Naive thymus-derived CD4-positive, alpha-beta T cell (primary cell): ENCODE measurements at regions not wholly inside any gene's neighbourhood (a gene's known extent, or its start where the extent isn't known, plus 50 kb on each side); places are given as distances from the start of the nearest gene placed in this dataset.

Experiments used
- ATAC-seq: fragments of 150-1000 bp; cut with Tn5 transposase; 2 replicates; pipeline ENCODE4 v1.10.0; 2021; ENCODE audit warnings: mild to moderate bottlenecking, moderate library complexity
- CTCF ChIA-PET: fragments of 350-600 bp; sonication (Branson Sonifier 250); formaldehyde crosslinking; loops from one replicate; lab custom pipeline; 2021; ENCODE audit warnings: antibody characterized with exemption; lab: Charles Lee
- POLR2A ChIA-PET: fragments of 350-600 bp; sonication (Branson Sonifier 250); formaldehyde crosslinking; loops from one replicate; lab custom pipeline; 2021; ENCODE audit warnings: antibody characterized with exemption, inconsistent platforms; lab: Charles Lee
- DNase-seq, 9 donors: peaks; one replicate each; pipeline versions ENCODE4 v3.0.0 to v3.0.0-alpha.2; 2020 to 2022; ENCODE audit warnings: mixed read lengths in 1 of 9
- H3K27ac ChIP-seq: one replicate; pipeline ENCODE4 v1.7.0; 2013; ENCODE audit warnings: mild to moderate bottlenecking, low read depth, low read length, moderate library complexity
- H3K27me3 ChIP-seq, 2 donors: one replicate each; pipeline ENCODE4 v1.7.0; 2013; ENCODE audit warnings: low read length in 2 of 2, mild to moderate bottlenecking in 2 of 2, moderate library complexity in 2 of 2; ENCODE audit not compliant: control insufficient read depth in 2 of 2, insufficient read depth in 2 of 2
- H3K36me3 ChIP-seq, 3 experiments: 1 replicate in 2 of 3; 2 replicates in 1 of 3; pipeline ENCODE4 v1.7.0; 2013; ENCODE audit warnings: low read length in 3 of 3, mild to moderate bottlenecking in 3 of 3, moderate library complexity in 1 of 3; ENCODE audit not compliant: insufficient read depth in 3 of 3, control insufficient read depth in 2 of 3
- H3K4me1 ChIP-seq, 2 donors: one replicate each; pipeline ENCODE4 v1.7.0; 2013; ENCODE audit warnings: low read length in 2 of 2, mild to moderate bottlenecking in 2 of 2, moderate library complexity in 1 of 2; ENCODE audit not compliant: control insufficient read depth in 2 of 2, insufficient read depth in 2 of 2
- H3K4me3 ChIP-seq: 2 replicates; pipeline ENCODE4 v1.7.0; 2013; ENCODE audit warnings: mild to moderate bottlenecking, low read length
- H3K9me3 ChIP-seq, 3 experiments: 1 replicate in 2 of 3; 2 replicates in 1 of 3; pipeline ENCODE4 v1.7.0; 2013; ENCODE audit warnings: low read length in 3 of 3; ENCODE audit not compliant: control insufficient read depth in 2 of 3
- H3K27ac Mint-ChIP-seq, 9 donors: one replicate each; pipeline ENCODE4 v1.8.0; 2020 to 2022; ENCODE audit warnings: mixed read lengths in 9 of 9, mild to moderate bottlenecking in 8 of 9, moderate library complexity in 5 of 9, inconsistent platforms in 2 of 9
- H3K27me3 Mint-ChIP-seq, 5 donors: one replicate each; pipeline ENCODE4 v1.8.0; 2021 to 2022; ENCODE audit warnings: mixed read lengths in 5 of 5, mild to moderate bottlenecking in 1 of 5
- H3K36me3 Mint-ChIP-seq, 5 donors: one replicate each; pipeline ENCODE4 v1.8.0; 2020 to 2022; ENCODE audit warnings: mixed read lengths in 5 of 5, mild to moderate bottlenecking in 3 of 5, inconsistent platforms in 1 of 5
- H3K4me1 Mint-ChIP-seq, 7 donors: one replicate each; pipeline ENCODE4 v1.8.0; 2020 to 2022; ENCODE audit warnings: mixed read lengths in 7 of 7, mild to moderate bottlenecking in 3 of 7, inconsistent platforms in 1 of 7
- H3K4me3 Mint-ChIP-seq, 10 donors: one replicate each; pipeline ENCODE4 v1.8.0; 2020 to 2022; ENCODE audit warnings: mild to moderate bottlenecking in 10 of 10, mixed read lengths in 10 of 10, moderate library complexity in 6 of 10, inconsistent platforms in 2 of 10
- H3K9me3 Mint-ChIP-seq, 11 donors: one replicate each; pipeline ENCODE4 v1.8.0; 2020 to 2022; ENCODE audit warnings: mixed read lengths in 11 of 11, mild to moderate bottlenecking in 4 of 11, inconsistent platforms in 1 of 11, moderate library complexity in 1 of 11
- intact Hi-C, 2 donors: fragments of 100-400 bp; cut with micrococcal nuclease; formaldehyde crosslinking; loops; one replicate each; pipeline ENCODE4 v1.15.1; 2023

DNA sequence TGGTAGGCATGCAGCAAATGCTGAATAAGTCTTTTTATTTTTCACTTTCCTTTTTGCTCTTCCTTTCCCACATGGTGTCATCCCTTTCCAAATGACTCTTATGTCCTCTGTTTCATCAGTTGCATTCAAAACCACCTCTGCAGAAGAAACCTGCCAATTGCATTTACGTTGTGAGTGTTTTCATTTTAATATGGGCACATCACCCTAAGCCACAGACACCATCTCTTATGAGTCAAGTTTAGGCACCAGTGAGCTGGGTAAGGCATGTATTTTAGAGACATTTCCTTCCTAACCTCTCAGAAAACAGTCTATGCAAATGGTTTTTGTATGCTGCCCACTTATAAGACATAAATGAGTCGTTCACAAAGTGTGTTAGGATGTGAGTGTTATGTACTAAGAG is 223.3 kb upstream of the ADAMTS9 start:
- POLR2A ChIA-PET, result no interaction called here
- CTCF ChIA-PET, result no interaction called here
- ATAC-seq, result no peak

GRCh38 chr3:64909757-64910467 is 222.1 kb upstream of the ADAMTS9 start:
- ChIA-PET CTCF (no interaction called here), POLR2A (no interaction called here)
- H3K4me3 ChIP-seq, result no peak overlapping the region
- peaks cover 3 to 20% (median 10%) of the 10 kb centered on the region in 11 donors for H3K9me3 Mint-ChIP-seq
- H3K27ac Mint-ChIP-seq, result no peak overlapping the region
- H3K36me3 Mint-ChIP-seq, result no peaks in the 10 kb centered on the region
- DNase-seq (no peak), ATAC-seq (no peak)
- H3K4me1 Mint-ChIP-seq, result no peaks in the 10 kb centered on the region
- no peaks in the 10 kb centered on the region for H3K9me3 ChIP-seq
- no peaks in the 10 kb centered on the region for H3K27me3 ChIP-seq
- H3K27me3 Mint-ChIP-seq, result peaks cover 0 to 5% (median 0%) of the 10 kb centered on the region in 5 donors
- no peaks in the 10 kb centered on the region for H3K36me3 ChIP-seq
- no peaks in the 10 kb centered on the region for H3K4me1 ChIP-seq
- no peak overlapping the region for H3K27ac ChIP-seq
- H3K4me3 Mint-ChIP-seq, result no peak overlapping the region
- intact Hi-C loops, result no loop called here

More for the DNA sequence above, 223.3 kb upstream of the ADAMTS9 start:
- Mint-ChIP-seq H3K9me3 (peaks cover 3 to 17% (median 10%) of the 10 kb centered on the region in 11 donors), H3K27me3 (peaks cover 0 to 6% (median 0%) of the 10 kb centered on the region in 5 donors), H3K36me3 (no peaks in the 10 kb centered on the region), H3K4me3 (no peak overlapping the region), H3K4me1 (no peaks in the 10 kb centered on the region), H3K27ac (no peak overlapping the region)
- no peak for DNase-seq
- no peak overlapping the region for H3K27ac ChIP-seq
- intact Hi-C loops, result no loop called here
- no peak overlapping the region for H3K4me3 ChIP-seq
- H3K4me1 ChIP-seq, result no peaks in the 10 kb centered on the region
- H3K27me3 ChIP-seq, result no peaks in the 10 kb centered on the region
- H3K9me3 ChIP-seq, result no peaks in the 10 kb centered on the region
- H3K36me3 ChIP-seq, result no peaks in the 10 kb centered on the region

DNA sequence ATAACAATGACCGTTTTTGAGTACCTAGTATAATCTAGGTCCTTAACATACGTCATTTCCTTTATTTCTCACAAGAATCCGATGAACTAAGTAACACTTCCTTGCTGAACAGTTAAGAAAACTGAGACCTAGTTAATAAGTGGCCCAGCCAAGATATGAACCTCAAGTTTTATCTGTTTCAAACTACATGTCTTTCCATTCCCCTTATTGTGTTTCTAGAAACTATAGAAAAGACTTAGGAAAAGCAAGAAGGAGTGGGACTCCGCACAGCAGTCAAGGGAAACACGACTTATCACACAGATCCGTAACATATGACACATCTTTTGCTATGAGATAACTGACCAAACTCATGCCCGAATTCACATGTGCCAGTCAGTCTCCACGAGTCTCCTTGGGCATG is 221.2 kb upstream of the ADAMTS9 start:
- CTCF ChIA-PET, result no interaction called here

DNA sequence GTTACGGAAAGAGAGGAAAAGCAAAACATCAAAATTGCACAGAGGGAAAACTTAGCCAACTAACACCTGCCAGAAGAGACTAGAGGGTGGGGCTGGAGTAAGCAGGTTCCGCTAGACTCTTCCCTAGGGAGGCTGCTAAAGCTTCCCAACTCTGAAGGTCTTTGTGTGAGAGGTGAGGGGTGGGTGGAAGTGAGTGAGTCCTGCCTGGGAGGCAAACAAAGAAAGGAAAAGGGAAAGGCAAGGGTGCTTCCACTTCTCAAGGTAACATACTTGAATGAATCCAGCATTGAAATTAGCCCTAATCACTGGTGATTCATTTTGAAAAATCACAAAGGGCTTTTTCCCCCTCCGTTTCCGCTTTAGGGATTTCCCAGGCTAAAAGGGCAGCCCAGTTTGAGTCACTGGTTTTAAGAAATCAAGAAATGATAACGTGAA is 220.5 kb upstream of the ADAMTS9 start:
- Histone ChIP-seq H3K36me3 (no peaks in the 10 kb centered on the region), H3K4me1 (no peaks in the 10 kb centered on the region), H3K27ac (no peak overlapping the region), H3K9me3 (no peaks in the 10 kb centered on the region), H3K27me3 (no peaks in the 10 kb centered on the region), H3K4me3 (no peak overlapping the region)
- intact Hi-C loops, result no loop called here
- no peak overlapping the region for H3K27ac Mint-ChIP-seq
- DNase-seq, result no peak
- ChIA-PET POLR2A (no interaction called here), CTCF (no interaction called here)
- H3K27me3 Mint-ChIP-seq, result no peaks in the 10 kb centered on the region
- H3K4me3 Mint-ChIP-seq, result no peak overlapping the region
- H3K9me3 Mint-ChIP-seq, result peaks cover 2 to 17% (median 6%) of the 10 kb centered on the region in 11 donors
- H3K36me3 Mint-ChIP-seq, result no peaks in the 10 kb centered on the region
- H3K4me1 Mint-ChIP-seq, result no peaks in the 10 kb centered on the region
- no peak for ATAC-seq

More for the DNA sequence above, 221.2 kb upstream of the ADAMTS9 start:
- Mint-ChIP-seq H3K4me1 (no peaks in the 10 kb centered on the region), H3K4me3 (no peak overlapping the region), H3K9me3 (peaks cover 3 to 17% (median 6%) of the 10 kb centered on the region in 11 donors), H3K27me3 (no peaks in the 10 kb centered on the region), H3K27ac (no peak overlapping the region), H3K36me3 (no peaks in the 10 kb centered on the region)
- ATAC-seq (no peak), DNase-seq (no peak)
- H3K36me3 ChIP-seq, result no peaks in the 10 kb centered on the region
- H3K4me3 ChIP-seq, result no peak overlapping the region
- no peaks in the 10 kb centered on the region for H3K27me3 ChIP-seq
- POLR2A ChIA-PET, result no interaction called here
- no peak overlapping the region for H3K27ac ChIP-seq
- intact Hi-C loops, result no loop called here
- H3K9me3 ChIP-seq, result no peaks in the 10 kb centered on the region
- no peaks in the 10 kb centered on the region for H3K4me1 ChIP-seq

- H3K9me3 Mint-ChIP-seq, result peaks cover 0 to 11% (median 4%) of the 10 kb centered on the region in 11 donors
Observed at GRCh38 chr3:64905906-64906410, 218.2 kb upstream of the ADAMTS9 start.

DNA sequence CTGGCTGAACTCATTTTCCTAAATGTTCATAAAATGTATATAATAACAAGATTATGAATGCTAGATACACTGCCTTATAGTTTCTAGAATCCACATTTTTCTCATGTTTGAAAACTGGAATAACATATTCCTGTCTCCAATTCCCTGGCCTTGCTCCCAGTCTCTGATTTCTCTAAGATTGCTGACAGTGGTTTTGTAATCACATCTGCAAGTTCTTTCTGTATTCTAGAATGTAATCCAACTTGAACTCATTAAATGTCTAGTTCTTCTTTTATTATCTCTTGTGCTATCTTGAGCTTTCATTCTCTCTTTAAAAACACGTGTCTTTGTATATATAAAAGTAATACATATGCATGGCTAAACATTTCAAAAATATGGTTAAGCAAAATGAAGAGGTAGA is 215.2 kb upstream of the ADAMTS9 start:
- no peak for ATAC-seq
- Histone ChIP-seq H3K4me1 (no peaks in the 10 kb centered on the region), H3K4me3 (no peak overlapping the region), H3K27me3 (no peaks in the 10 kb centered on the region), H3K9me3 (no peaks in the 10 kb centered on the region), H3K36me3 (no peaks in the 10 kb centered on the region), H3K27ac (no peak overlapping the region)
- no peak overlapping the region for H3K4me3 Mint-ChIP-seq
- H3K36me3 Mint-ChIP-seq, result no peaks in the 10 kb centered on the region
- H3K27ac Mint-ChIP-seq, result no peak overlapping the region
- H3K27me3 Mint-ChIP-seq, result no peaks in the 10 kb centered on the region
- ChIA-PET CTCF (no interaction called here), POLR2A (no interaction called here)
- peaks cover 0 to 12% (median 4%) of the 10 kb centered on the region in 11 donors for H3K9me3 Mint-ChIP-seq
- intact Hi-C loops, result no loop called here
- H3K4me1 Mint-ChIP-seq, result no peaks in the 10 kb centered on the region
- no peak for DNase-seq

More at GRCh38 chr3:64905906-64906410, 218.2 kb upstream of the ADAMTS9 start:
- ChIA-PET CTCF (no interaction called here), POLR2A (no interaction called here)
- Histone ChIP-seq H3K4me1 (no peaks in the 10 kb centered on the region), H3K27ac (no peak overlapping the region), H3K4me3 (no peak overlapping the region), H3K9me3 (no peaks in the 10 kb centered on the region), H3K36me3 (no peaks in the 10 kb centered on the region), H3K27me3 (no peaks in the 10 kb centered on the region)
- intact Hi-C loops, result no loop called here
- no peak overlapping the region for H3K27ac Mint-ChIP-seq
- no peak overlapping the region for H3K4me3 Mint-ChIP-seq
- ATAC-seq (no peak), DNase-seq (no peak)
- H3K36me3 Mint-ChIP-seq, result no peaks in the 10 kb centered on the region
- H3K27me3 Mint-ChIP-seq, result no peaks in the 10 kb centered on the region
- H3K4me1 Mint-ChIP-seq, result no peaks in the 10 kb centered on the region

- no peak overlapping the region for H3K27ac ChIP-seq
- intact Hi-C loops, result no loop called here
- no peak overlapping the region for H3K27ac Mint-ChIP-seq
- POLR2A ChIA-PET, result no interaction called here
- H3K4me1 ChIP-seq, result no peaks in the 10 kb centered on the region
- H3K9me3 ChIP-seq, result no peaks in the 10 kb centered on the region
- H3K27me3 Mint-ChIP-seq, result no peaks in the 10 kb centered on the region
- H3K9me3 Mint-ChIP-seq, result peaks cover 0 to 12% (median 4%) of the 10 kb centered on the region in 11 donors
- H3K4me3 Mint-ChIP-seq, result no peak overlapping the region
- no peaks in the 10 kb centered on the region for H3K36me3 ChIP-seq
- H3K4me3 ChIP-seq, result no peak overlapping the region
- H3K36me3 Mint-ChIP-seq, result no peaks in the 10 kb centered on the region
- DNase-seq, result no peak
- CTCF ChIA-PET, result no interaction called here
- no peaks in the 10 kb centered on the region for H3K4me1 Mint-ChIP-seq
- ATAC-seq, result no peak
- no peaks in the 10 kb centered on the region for H3K27me3 ChIP-seq
Observed at GRCh38 chr3:64901986-64902516, 214.3 kb upstream of the ADAMTS9 start.
